Caco-2 (cell line): ENCODE measurements at regions not wholly inside any gene's neighbourhood (a gene's known extent, or its start where the extent isn't known, plus 50 kb on each side); places are given as distances from the start of the nearest gene placed in this dataset.

Experiments used
- BruUV-seq: library from RNA; stranded (reverse); fragments of 400-500 nt; replicated peaks from 2 replicates; lab custom pipeline; 2021; lab: Mats Ljungman, UMichigan
- CTCF ChIA-PET: fragments of 300-600 bp; sonication (Branson Sonifier 250); formaldehyde crosslinking; loops from one replicate; lab custom pipeline; 2022; ENCODE audit warnings: antibody characterized with exemption; lab: Charles Lee
- POLR2A ChIA-PET: fragments of 300-600 bp; sonication (Branson Sonifier 250); formaldehyde crosslinking; loops from one replicate; lab custom pipeline; 2022; ENCODE audit warnings: antibody characterized with exemption; lab: Charles Lee
- DNase-seq, 2 experiments: peaks; one replicate each; pipeline versions ENCODE4 v3.0.0 to v3.0.0-alpha.2; 2020 to 2022
- H3K27me3 ChIP-seq: replicated peaks from 2 replicates; pipeline ENCODE4 v1.6.0; 2011; ENCODE audit warnings: low read length; ENCODE audit not compliant: control insufficient read depth, insufficient read depth
- H3K36me3 ChIP-seq: 2 replicates; pipeline ENCODE4 v1.5.1; 2011; ENCODE audit warnings: low read length; ENCODE audit not compliant: control insufficient read depth, insufficient read depth
- H3K4me1 ChIP-seq: fragments of 250-450 bp; sonication (Bioruptor Pico); 2 replicates; pipeline ENCODE4 v1.5.1; 2020; ENCODE audit warnings: mild to moderate bottlenecking
- H3K4me3 ChIP-seq: 2 replicates; pipeline ENCODE4 v1.5.1; 2011; ENCODE audit warnings: low read depth, mild to moderate bottlenecking, control low read depth, low read length
- H3K9me3 ChIP-seq: fragments of 250-450 bp; sonication (Bioruptor Pico); 2 replicates; pipeline ENCODE4 v1.5.1; 2020; ENCODE audit warnings: mild to moderate bottlenecking, moderate library complexity
- H3K27ac Mint-ChIP-seq: one replicate; pipeline ENCODE4 v1.8.0; 2022; ENCODE audit warnings: mixed read lengths; ENCODE audit not compliant: unreplicated experiment
- H3K27me3 Mint-ChIP-seq: one replicate; pipeline ENCODE4 v1.8.0; 2022; ENCODE audit warnings: mixed read lengths; ENCODE audit not compliant: insufficient read depth, unreplicated experiment
- H3K36me3 Mint-ChIP-seq: one replicate; pipeline ENCODE4 v1.8.0; 2022; ENCODE audit warnings: mild to moderate bottlenecking, mixed read lengths; ENCODE audit not compliant: insufficient read depth, unreplicated experiment
- H3K4me1 Mint-ChIP-seq: one replicate; pipeline ENCODE4 v1.8.0; 2022; ENCODE audit warnings: low read depth, mixed read lengths; ENCODE audit not compliant: unreplicated experiment
- H3K4me3 Mint-ChIP-seq: one replicate; pipeline ENCODE4 v1.8.0; 2022; ENCODE audit warnings: mild to moderate bottlenecking, moderate library complexity, mixed read lengths; ENCODE audit not compliant: unreplicated experiment
- H3K9me3 Mint-ChIP-seq: one replicate; pipeline ENCODE4 v1.8.0; 2022; ENCODE audit warnings: mixed read lengths; ENCODE audit not compliant: unreplicated experiment
- intact Hi-C: fragments of 100-400 bp; cut with micrococcal nuclease; formaldehyde crosslinking; loops from one replicate; pipeline ENCODE4 v1.10.0; 2022; ENCODE audit not compliant: unreplicated experiment
- TF ChIP-seq, protein P1 (sequence below), 2 experiments: fragments of 200-600 bp in 1 of 2; IDR thresholded peaks; 1 replicate in 1 of 2; 2 replicates in 1 of 2; pipeline versions ENCODE4 v1.5.1 to v1.8.0; 2011 to 2022; ENCODE audit warnings: antibody characterized with exemption in 1 of 2, control low read depth in 1 of 2, inconsistent platforms in 1 of 2, low read depth in 1 of 2, low read length in 1 of 2, mild to moderate bottlenecking in 1 of 2, moderate library complexity in 1 of 2; ENCODE audit not compliant: insufficient read depth in 1 of 2, severe bottlenecking in 1 of 2, unreplicated experiment in 1 of 2

- no peaks in the 10 kb centered on the region for H3K36me3 ChIP-seq
- H3K9me3 ChIP-seq: no peaks in the 10 kb centered on the region
- H3K4me1 ChIP-seq: peaks cover 5% of the 10 kb centered on the region; the same call in 1 of the 2 replicates
- H3K27me3 ChIP-seq: no peaks in the 10 kb centered on the region
- TF ChIP-seq, protein P1, sequence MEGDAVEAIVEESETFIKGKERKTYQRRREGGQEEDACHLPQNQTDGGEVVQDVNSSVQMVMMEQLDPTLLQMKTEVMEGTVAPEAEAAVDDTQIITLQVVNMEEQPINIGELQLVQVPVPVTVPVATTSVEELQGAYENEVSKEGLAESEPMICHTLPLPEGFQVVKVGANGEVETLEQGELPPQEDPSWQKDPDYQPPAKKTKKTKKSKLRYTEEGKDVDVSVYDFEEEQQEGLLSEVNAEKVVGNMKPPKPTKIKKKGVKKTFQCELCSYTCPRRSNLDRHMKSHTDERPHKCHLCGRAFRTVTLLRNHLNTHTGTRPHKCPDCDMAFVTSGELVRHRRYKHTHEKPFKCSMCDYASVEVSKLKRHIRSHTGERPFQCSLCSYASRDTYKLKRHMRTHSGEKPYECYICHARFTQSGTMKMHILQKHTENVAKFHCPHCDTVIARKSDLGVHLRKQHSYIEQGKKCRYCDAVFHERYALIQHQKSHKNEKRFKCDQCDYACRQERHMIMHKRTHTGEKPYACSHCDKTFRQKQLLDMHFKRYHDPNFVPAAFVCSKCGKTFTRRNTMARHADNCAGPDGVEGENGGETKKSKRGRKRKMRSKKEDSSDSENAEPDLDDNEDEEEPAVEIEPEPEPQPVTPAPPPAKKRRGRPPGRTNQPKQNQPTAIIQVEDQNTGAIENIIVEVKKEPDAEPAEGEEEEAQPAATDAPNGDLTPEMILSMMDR (IDR thresholded peaks at IDR 0.05; ENCODE audit: insufficient read depth in 1 of 2, low read depth in 1 of 2, low read length in 1 of 2, severe bottlenecking in 1 of 2, unreplicated experiment in 1 of 2): no peak
- CTCF ChIA-PET: no interaction called here
- H3K4me3 ChIP-seq: no peak overlapping the region
- POLR2A ChIA-PET: no interaction called here
- Mint-ChIP-seq H3K27ac (no peak overlapping the region), H3K9me3 (no peaks in the 10 kb centered on the region), H3K27me3 (no peaks in the 10 kb centered on the region), H3K4me1 (peaks cover 17% of the 10 kb centered on the region), H3K4me3 (no peak overlapping the region), H3K36me3 (no peaks in the 10 kb centered on the region)
- intact Hi-C loops: no loop called here
- no TSS peak for BruUV-seq
- no peak for DNase-seq
Observed at GRCh38 chr13:61358599-61358998, 57.0 kb downstream of the PCDH20 start.

DNA sequence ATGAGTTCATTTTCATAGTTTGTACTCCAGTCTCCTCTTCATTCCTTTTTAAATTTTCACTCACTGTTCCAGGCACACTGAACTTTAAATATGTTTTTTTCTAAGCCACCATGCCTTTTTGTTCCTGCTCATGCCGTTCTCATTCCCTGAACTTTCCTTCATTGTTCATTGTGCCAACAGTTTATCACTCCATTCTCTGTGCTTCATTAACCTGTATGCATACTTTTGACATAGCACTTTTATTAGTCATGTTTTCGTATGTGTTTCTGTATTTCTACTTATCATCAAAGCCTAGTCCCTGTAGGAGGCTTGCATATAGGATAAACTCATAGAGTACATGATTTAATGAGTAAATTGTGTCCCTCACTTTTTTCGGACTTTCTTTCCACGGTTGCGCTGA, 65.3 kb downstream of the PCDH20 start:
- DNase-seq: no peak
- H3K36me3 Mint-ChIP-seq: no peaks in the 10 kb centered on the region
- intact Hi-C loops: no loop called here
- no peaks in the 10 kb centered on the region for H3K4me1 ChIP-seq
- H3K9me3 Mint-ChIP-seq: no peaks in the 10 kb centered on the region
- no peaks in the 10 kb centered on the region for H3K27me3 ChIP-seq
- ChIA-PET CTCF (no interaction called here), POLR2A (no interaction called here)
- H3K4me3 ChIP-seq: no peak overlapping the region
- no peak overlapping the region for H3K4me3 Mint-ChIP-seq
- H3K36me3 ChIP-seq: no peaks in the 10 kb centered on the region
- no peak overlapping the region for H3K27ac Mint-ChIP-seq
- no peaks in the 10 kb centered on the region for H3K9me3 ChIP-seq
- H3K4me1 Mint-ChIP-seq: no peaks in the 10 kb centered on the region
- H3K27me3 Mint-ChIP-seq: no peaks in the 10 kb centered on the region
- TF ChIP-seq, protein P1 (IDR thresholded peaks at IDR 0.05; ENCODE audit: insufficient read depth in 1 of 2, low read depth in 1 of 2, low read length in 1 of 2, severe bottlenecking in 1 of 2, unreplicated experiment in 1 of 2): no peak
- BruUV-seq: no TSS peak

GRCh38 chr13:61339054-61339621, 76.5 kb downstream of the PCDH20 start:
- Mint-ChIP-seq H3K27me3 (no peaks in the 10 kb centered on the region), H3K4me1 (no peaks in the 10 kb centered on the region), H3K36me3 (no peaks in the 10 kb centered on the region), H3K9me3 (no peaks in the 10 kb centered on the region), H3K27ac (no peak overlapping the region), H3K4me3 (no peak overlapping the region)
- ChIA-PET POLR2A (no interaction called here), CTCF (interaction anchor here (1.4 kb wide), 1 partner anchor 14 kb away, joined by 3 read pairs; no protein-coding TSS in a partner anchor)
- TF ChIP-seq, protein P1 (IDR thresholded peaks at IDR 0.05; ENCODE audit: insufficient read depth in 1 of 2, low read depth in 1 of 2, low read length in 1 of 2, severe bottlenecking in 1 of 2, unreplicated experiment in 1 of 2): no peak
- Histone ChIP-seq H3K4me3 (no peak overlapping the region), H3K36me3 (no peaks in the 10 kb centered on the region), H3K27me3 (no peaks in the 10 kb centered on the region), H3K4me1 (no peaks in the 10 kb centered on the region), H3K9me3 (no peaks in the 10 kb centered on the region)
- no peak for DNase-seq
- intact Hi-C loops: no loop called here
- no TSS peak for BruUV-seq
